GM18511 (cell line): ENCODE measurements at regions not wholly inside any gene's neighbourhood (a gene's known extent, or its start where the extent isn't known, plus 50 kb on each side); places are given as distances from the start of the nearest gene placed in this dataset.

Experiments
- ATAC-seq: cut with Tn5 transposase; IDR thresholded peaks from one replicate; pipeline ENCODE4 v1.9.1; 2021; ENCODE audit warnings: mild to moderate bottlenecking, moderate library complexity; ENCODE audit not compliant: unreplicated experiment

DNA sequence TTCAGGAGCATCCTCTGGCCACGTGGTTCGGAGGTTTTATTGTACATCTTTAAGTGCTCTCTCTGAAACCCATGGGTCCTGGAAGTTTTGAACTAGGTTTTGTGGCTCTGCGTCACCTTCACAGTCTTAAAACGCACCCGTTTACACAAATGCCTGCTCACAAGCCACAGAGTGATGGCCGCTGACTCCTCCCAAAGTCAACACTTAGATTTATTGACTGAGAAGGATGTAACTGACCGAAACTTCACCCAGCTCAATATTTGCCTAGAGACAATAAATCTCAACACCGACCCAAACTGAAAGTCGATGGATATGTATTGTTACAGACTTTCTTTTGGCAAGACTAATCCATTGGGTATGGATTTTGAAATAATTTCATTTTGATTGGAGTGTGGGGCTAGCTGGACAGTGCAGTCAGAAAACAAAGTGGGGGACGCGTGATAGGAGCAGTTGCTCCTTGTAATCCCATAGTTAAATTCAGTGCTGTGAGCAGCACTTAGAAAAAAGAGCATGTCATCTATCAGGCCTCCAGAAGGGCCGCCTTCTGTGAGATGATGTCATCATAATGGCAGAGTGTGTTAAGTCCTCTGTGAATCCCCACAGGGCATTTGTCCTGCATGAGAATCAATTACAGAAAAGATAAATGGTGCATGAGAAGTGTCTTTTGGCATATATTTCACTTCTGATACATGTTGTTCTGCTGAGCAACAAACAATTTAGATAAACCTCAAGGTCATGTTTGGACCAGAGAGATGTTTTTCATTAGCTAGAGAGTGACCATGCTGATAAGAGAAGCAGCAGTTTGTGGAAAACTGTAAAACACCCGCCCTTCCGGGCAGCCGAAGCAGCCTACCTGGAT, 183.7 kb downstream of the INO80D start:
- ATAC-seq: no peak

DNA sequence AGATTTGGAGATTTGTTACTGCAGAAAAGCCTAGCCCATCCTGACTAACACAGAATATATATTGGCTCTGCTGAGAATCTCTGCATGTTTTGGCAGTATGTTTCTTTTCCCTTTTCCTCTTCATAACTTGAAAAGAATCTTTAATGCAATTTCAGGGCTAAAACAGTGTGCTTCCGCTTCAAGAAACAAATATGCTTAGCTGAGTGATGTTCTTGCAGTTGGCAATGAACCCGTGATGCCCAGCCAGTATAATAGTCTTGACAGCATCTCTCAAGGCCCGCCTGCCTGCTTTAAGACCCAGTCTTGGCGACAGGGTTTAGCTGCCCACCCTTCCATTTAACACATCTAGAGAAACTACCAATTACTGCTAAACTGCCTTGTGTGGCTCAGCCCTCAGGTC, 184.5 kb downstream of the INO80D start:
- no peak for ATAC-seq

DNA sequence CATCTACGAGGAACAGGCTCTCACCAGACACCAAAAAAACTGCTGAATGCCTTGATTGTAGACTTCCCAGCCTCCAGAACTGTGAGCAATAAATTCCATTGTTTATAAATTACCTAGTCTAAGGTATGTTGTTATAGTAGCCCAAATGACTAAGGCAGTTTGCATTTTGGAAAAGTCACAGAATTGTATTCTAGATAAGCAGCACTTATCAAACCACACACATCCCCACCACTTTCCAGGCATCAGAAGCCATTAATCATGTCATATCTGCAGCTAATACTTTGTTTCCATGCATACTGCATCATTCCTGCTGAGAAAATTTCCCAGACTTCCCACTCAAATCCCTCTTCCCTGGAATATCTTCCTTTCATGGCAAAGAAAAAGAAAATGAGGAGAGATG, 187.2 kb downstream of the INO80D start:
- no peak for ATAC-seq

DNA sequence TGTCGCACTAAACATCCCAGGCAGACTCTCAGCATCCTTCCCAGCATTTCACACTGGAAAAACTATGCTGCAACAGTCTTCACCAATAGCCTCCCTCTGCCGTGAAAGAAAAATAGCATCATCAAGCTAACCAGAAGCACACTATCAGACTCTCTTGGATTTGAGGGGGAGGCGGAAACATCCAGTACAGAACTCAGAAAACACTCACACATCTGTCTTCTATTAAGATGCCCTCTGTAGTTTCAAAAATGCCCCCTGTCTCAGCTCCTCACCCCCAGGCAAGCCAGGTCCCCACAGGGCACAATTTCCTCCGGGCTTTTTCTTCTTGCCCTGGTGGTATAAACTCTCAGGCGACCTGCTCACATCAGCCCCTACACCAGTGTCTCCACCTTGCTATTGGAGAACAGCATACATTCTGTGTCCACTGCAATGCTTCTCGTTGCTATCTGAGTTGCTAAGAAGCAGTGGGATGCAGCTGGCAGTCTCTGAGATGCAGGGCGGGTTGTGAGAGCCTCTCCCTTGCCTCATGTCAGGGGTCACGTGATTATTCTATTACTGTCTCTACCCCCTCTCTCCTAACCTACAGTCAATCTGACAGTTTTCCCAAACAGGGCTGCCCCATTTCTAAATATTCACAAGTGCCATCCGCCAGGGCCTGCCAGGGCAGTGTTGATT, 189.9 kb downstream of the INO80D start:
- no peak for ATAC-seq

DNA sequence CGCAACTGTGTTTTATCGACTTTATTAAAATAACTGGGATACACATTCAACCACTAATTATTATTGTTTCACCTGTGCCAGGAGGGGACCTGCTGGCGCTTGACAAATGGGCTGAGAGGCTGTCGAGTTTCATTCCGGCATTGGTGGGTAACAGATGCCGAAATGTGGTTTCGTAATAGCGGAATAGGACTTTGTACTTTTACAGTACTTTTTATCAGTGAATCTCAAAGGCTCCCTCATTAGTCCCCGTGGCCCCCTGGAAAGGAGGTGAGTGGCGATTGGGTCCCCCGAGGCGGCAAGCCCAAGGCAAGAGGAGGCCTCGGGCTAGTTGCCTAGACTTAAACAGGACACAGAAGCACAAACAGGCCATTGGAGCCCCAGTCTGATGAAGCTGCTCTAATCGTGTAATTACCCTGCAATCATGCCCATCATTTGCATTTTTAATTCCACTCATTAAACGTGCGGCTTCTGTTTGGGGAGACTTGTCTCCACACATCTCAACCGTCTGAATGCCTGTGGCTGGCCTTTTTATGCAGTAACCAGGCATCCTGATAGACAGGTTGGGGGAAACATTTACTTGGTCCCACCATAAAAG, 193.2 kb downstream of the INO80D start:
- ATAC-seq: no peak

DNA sequence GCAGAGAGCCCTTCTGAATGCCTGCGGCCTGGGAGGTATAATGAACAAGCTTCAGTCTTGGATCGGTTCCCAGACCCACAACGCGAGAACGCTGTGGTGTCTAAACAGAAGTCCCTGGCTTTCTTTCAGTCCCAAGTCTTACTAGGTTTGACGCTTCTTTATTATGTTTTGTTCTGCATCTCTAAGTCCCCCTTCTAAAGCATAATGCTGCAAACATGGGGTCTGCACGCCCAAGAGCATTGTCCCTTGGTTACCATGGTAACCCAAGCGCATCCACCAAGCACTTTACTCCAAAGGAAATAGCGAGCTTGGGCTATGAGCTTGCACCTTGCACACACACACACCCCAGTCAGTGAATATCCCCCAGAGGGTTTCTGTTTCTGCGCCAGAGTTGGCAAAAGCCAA, 193.7 kb downstream of the INO80D start:
- ATAC-seq: no peak

DNA sequence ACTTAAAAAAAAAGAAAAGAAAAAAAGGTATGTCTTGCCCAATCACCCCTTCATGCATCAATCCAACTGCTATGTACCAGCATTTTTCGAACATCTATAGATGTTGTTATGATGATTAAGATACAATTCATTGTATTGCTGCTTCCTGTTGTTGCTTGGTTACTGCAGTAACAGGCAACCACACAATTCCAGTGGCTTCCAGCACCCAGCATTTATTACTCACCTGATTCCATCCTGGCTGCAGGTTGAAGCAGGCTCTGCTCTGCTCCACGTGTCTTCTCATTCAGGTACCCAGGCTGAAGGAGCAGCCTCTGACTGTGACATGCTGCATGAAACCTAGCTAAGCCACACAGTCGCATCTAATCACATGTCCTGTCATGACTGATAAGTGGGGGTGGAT, 196.9 kb downstream of the INO80D start:
- ATAC-seq: no peak

DNA sequence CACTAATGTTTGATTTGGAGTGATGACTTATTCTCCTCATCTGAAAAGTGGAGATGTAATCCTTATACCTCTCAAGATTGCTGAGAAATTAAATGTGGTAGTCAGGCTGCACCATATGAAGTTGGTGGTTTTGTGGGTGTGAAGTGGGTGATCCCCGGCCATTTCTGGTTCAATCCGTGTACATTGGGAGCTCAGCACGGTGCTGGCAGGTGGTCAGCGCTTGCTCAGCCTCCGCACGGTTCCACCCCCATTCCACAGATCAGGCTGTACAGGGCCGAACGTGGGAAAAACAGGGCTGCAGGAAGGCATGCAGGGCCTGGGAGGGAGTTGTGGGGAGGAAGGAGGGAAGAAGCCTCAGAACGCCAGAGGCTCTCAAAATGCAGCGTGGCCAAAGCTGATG, 198.3 kb downstream of the INO80D start:
- ATAC-seq: no peak

DNA sequence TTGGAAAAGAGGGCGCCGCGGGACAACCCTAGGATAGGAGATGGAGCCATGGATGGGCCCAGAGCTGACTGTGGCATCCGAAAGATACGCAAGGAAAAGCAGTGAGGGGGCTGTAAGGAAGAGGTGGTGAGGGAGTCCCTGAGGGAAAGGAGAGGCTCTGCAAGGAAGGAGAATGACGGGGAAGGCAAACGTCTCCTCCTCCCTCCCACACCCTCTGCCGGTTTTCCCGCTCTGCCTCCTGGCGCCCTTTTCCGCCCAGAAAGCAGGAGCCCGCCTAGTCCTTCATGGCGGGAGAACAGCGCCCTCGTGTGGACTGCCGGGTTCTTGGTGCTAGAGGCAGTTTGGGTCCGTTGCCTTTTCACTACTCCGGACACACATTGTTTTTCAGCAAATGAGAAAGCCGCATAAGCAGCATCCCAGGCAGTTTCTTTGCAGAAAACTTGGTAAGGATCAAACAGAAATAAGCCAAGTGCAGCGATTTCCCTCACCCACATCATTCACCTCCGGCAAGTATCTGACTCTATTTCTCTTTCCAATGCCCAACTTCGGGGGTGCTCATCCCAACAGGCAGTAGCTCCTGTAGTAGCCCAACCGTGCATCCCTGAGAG, 200.4 kb downstream of the INO80D start:
- peak; percentile 80 for ATAC-seq

DNA sequence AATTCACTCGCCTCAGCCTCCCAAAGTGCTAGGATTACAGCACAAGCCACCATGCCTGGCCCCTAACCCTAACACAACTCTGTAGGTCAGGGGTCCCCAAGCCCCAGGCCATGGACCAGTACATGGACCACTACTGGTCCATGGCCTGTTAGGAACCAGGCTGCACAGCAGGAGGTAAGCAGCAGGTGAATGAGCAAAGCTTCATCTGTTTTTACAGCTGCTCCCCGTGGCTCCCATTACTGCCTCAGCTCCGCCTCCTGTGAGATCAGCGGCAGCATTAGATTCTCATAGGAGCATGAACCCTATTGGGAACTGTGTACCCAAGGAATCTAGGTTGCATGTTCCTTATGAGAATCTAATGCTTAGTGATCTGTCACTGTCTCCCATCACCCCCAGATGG, 201.7 kb downstream of the NRP2 start:
- no peak for ATAC-seq

DNA sequence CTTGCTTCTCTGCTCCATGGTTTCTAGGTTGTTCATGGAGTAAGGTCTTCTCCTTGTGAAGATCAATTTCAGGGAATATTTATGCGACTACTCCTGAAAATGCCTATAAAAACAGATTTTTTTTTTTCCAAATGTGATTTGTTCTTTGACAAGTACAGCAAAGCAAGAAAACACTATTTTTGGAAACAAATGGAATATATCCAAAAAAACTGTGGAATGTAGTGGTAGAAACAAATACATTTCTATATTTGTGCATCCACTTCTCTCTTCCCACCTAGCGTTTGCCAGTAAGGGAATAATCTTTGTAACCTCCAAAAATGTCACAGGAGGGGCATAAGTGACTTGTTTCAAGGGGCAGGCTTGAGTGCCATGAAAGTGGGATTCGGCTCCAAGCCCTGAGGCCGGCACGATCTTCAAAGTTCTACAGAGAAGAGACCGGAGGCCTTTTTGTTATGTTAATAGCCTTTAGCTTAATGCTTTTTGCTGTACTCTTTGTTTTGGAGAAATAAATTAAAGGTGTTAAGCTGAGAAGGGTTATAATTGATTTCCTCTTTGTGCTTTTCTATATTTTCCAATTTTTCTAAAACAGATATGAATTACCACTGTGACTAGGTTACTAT, 200.6 kb downstream of the NRP2 start:
- no peak for ATAC-seq

DNA sequence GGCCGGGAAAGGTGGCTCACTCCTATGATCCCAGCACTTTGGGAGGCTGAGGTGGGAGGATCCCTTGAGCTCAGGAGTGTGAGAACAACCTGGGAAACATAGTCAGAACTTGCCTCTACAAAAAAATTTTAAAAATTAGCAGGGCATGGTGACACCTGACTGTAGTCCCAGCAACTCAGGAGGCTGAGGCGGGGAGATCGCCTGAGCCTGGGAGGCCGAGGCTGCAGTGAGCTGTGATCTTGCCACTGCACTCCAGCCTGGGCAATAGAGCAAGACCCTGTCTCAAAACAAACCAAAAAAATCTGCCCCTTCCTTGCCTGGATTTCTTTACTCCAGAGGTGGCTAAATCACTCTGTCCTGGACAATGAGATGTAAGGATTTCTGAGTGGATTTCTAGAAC, 197.7 kb downstream of the NRP2 start:
- no peak for ATAC-seq

DNA sequence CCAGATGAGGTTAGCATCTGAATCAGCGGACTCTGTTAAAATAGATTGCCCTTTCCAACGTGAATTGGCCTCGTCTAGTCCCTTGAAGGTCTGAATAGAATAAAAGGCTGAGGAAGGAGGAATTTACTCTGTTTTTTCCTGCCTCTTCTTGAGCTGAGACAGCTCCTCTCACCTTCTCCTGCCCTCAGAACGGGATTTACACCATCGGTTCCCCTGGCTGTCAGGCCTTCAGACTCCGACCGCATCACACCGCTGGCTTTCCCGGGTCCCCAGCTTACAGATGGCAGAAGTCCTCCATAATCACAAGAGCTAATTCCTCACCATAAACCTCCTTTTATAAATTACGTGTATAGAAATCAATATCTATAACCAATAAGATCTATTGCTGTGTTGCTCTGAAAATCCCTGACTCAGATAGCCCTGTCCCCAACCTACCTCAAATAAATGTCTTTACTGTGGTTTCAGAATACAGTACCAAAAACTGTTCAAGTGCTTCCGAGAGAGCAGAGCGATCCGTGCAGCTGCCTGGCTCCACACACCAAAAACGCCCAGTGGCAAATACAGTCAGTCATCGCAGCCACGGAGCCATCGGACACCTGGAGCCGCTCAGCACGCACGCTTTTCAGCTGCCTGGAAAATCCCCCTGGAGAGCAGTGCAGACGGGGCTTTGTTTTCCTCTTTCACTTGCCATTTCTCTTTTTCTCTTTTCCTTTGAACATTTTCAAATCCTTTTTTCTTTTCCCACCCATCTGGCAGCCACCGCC, 196.9 kb downstream of the NRP2 start:
- ATAC-seq: no peak

DNA sequence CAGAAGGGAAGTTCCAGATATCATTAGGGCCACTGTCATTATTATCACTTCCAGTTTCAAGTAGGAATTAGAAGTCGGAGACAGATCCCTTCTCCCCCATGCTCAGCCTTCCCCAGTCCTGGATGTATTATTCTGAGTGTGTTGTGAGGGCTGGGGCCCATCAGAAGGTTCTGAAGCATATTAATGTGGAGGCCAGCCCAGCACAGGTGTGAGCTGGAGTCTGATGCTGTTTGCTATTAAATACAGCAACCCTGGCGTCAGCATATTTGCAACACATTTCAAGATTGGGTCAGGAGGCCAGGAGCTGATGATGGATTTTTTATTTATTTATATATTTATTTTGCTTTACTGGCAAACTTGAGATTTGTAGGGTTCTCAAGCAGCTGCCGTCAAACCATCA, 195.2 kb downstream of the NRP2 start:
- no peak for ATAC-seq

DNA sequence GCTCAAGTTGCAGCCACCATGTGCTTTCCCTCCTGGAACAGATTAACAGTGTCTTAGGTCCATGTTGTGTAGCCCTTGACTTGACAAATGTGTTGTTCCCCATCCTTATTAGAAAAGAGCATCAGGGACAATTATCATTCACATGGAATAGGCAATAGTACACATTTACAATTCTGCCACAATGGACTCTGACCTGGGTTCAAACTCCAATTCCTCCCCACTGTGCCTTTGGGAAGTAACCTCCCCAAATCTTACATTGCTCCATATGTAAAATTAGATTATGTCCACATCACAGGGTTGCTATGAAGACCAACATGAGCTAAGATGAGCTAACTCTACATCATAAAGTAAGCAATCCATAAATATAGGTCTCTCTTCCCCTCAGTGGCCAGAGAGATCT, 193.8 kb downstream of the NRP2 start:
- no peak for ATAC-seq

DNA sequence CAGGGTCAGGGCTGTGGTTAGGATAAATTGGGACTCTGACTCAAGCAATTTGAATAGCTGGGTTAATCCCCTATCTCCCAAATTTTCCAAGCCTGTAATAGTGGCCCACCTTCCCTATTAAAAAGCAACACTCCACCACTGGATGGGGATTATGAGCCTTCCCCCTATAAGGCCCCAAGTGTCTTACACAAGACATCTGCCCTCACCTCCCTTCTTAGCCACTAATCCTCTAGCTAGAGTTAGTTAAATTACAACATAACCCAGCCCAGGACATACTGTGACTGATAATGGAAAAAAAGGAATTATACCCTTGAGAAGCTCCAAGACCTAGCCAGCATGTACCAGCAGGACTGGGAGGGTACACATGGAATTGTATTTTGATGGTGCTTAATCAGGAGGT, 190.4 kb downstream of the NRP2 start:
- no peak for ATAC-seq

DNA sequence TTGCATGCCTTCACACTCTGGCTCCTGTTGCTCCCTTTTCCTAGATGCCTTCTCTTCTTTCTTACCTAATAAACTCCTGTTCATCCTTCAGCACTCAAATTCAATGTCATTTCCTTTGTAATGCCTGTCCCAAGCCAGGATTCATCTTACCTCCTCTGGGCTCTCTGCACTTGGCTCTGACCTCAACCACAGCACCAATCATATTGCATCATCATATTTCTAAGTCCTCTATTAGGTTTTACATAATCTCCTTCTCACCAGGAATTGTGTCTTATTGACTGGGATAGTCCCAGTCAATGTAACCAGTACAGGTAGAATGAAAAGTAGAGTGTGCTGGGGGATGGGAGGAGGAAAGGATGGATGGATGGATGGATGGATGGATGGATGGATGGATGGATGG, 187.1 kb downstream of the NRP2 start:
- no peak for ATAC-seq

DNA sequence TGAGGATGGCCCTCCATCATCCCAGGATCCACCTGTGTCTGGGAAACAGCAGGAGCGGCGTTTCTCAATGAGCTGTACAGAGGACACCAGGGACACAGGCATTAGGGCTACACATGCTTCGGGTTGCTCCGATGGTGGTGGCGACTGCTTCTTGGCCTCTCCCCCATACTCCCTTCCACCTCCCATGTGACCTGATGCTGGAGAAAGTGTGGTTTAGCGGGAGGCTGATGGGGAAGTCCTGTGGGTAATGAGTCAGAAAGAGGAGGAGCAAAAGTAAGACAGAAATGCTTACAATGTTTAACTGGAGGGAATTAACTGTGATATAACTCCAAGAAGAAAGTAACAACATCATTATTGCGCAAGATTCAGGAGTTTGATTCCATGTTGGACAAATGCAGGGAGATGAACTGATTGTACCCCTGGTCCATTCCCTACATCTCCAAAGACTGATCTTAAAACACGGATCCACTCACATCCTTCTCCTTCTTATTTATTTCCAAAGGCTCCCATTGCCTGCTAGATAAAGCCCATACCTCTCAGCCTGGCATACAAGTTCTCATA, 186.6 kb downstream of the NRP2 start:
- peak; percentile 94 for ATAC-seq

DNA sequence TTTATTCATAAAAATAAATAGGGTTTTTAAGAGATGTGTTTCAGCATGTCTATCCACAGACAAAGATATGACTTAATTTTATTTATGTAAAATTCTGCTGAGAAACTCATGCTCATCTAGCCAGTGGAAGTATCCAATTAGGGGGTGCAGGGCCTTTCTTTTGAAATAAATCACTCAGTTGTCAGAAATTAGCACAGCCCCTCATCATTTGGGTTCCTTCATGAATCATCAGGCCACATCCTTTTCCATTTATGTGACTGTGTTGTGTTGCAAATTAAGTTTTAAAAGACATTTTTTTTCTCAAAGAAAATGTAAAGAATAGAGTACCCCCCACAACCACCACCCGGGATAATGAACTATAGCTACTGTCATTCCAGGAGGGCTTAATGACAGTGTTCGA, 185.8 kb downstream of the NRP2 start:
- no peak for ATAC-seq

DNA sequence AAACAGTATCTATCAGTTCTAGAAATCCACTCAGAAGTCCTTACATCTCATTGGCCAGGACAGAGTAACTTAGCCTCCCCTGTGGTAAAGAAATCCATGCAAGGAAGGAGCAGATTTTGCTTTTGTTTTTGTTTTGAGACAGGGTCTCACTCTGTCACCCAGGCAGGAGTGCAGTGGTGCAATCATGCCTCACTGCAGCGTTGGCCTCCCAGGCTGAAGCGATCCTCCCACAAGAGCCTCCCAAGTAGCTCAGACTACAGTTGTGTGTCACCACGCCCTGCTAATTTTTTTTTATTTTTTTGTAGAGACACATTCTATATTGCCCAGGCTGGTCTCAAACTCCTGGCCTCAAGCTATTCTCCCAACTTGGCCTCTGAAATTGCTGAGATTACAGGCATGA, 185.1 kb downstream of the NRP2 start:
- no peak for ATAC-seq
